Amniotic epithelial cell (primary cell): ENCODE measurements at regions not wholly inside any gene's neighbourhood (a gene's known extent, or its start where the extent isn't known, plus 50 kb on each side); places are given as distances from the start of the nearest gene placed in this dataset.

Experiments used
- DNase-seq: peaks from one replicate; pipeline ENCODE4 v3.0.0-alpha.2; 2010; ENCODE audit warnings: low read depth

GRCh38 chr5:174596429-174596828 is 128.0 kb upstream of the MSX2 start:
- DNase-seq: peak; percentile 25

- peak; percentile 6 for DNase-seq
Measured at GRCh38 chr5:174599992-174600391, 124.4 kb upstream of the MSX2 start.

GRCh38 chr5:174601946-174602345 is 122.4 kb upstream of the MSX2 start:
- DNase-seq: no peak

- no peak for DNase-seq
Measured at GRCh38 chr5:174606153-174606552, 118.2 kb upstream of the MSX2 start.

GRCh38 chr5:174606646-174607045 is 117.7 kb upstream of the MSX2 start:
- DNase-seq: no peak

- DNase-seq: no peak
Measured at GRCh38 chr5:174607205-174607604, 117.2 kb upstream of the MSX2 start.

GRCh38 chr5:174607916-174608315 is 116.5 kb upstream of the MSX2 start:
- no peak for DNase-seq

GRCh38 chr5:174608631-174609097 is 115.7 kb upstream of the MSX2 start:
- no peak for DNase-seq

- no peak for DNase-seq
Measured at GRCh38 chr5:174609116-174609515, 115.3 kb upstream of the MSX2 start.

- peak; percentile 65 for DNase-seq
Measured at GRCh38 chr5:174610968-174611367, 113.4 kb upstream of the MSX2 start.

GRCh38 chr5:174612686-174613085 is 111.7 kb upstream of the MSX2 start:
- no peak for DNase-seq

GRCh38 chr5:174614500-174615135 is 109.8 kb upstream of the MSX2 start:
- no peak for DNase-seq

- DNase-seq: no peak
Measured at GRCh38 chr5:174616036-174616435, 108.3 kb upstream of the MSX2 start.

GRCh38 chr5:174617285-174617684 is 107.1 kb upstream of the MSX2 start:
- DNase-seq: no peak

- peak; percentile 11 for DNase-seq
Measured at GRCh38 chr5:174617910-174618309, 106.5 kb upstream of the MSX2 start.

GRCh38 chr5:174618589-174618988 is 105.8 kb upstream of the MSX2 start:
- DNase-seq: peak; percentile 16

- DNase-seq: no peak
Measured at GRCh38 chr5:174622067-174622466, 102.3 kb upstream of the MSX2 start.

GRCh38 chr5:174623018-174623417 is 101.4 kb upstream of the MSX2 start:
- DNase-seq: no peak

- no peak for DNase-seq
Measured at GRCh38 chr5:174623433-174624019, 100.9 kb upstream of the MSX2 start.

GRCh38 chr5:174624733-174625522 is 99.5 kb upstream of the MSX2 start:
- DNase-seq: peak; percentile 85

GRCh38 chr5:174625591-174626350 is 98.6 kb upstream of the MSX2 start:
- no peak for DNase-seq

GRCh38 chr5:174626369-174626920 is 97.9 kb upstream of the MSX2 start:
- DNase-seq: no peak
